ENCODE measurements at regions not wholly inside any gene's neighbourhood (a gene's known extent, or its start where the extent isn't known, plus 50 kb on each side); places are given as distances from the start of the nearest gene placed in this dataset.

GRCh38 chr21:35234725-35235124 is 185.6 kb upstream of the RUNX1 start:
- no peak for DNase-seq

- no peak for DNase-seq
Observed at GRCh38 chr21:35233756-35234155, 184.7 kb upstream of the RUNX1 start.

GRCh38 chr21:35232545-35233176 is 183.6 kb upstream of the RUNX1 start:
- no peak for DNase-seq

- DNase-seq: no peak
Observed at GRCh38 chr21:35231090-35231489, 182.0 kb upstream of the RUNX1 start.

- DNase-seq: no peak
Observed at GRCh38 chr21:35229290-35229689, 180.2 kb upstream of the RUNX1 start.

GRCh38 chr21:35227786-35228185 is 178.7 kb upstream of the RUNX1 start:
- DNase-seq: no peak

GRCh38 chr21:35226968-35227744 is 178.1 kb upstream of the RUNX1 start:
- DNase-seq: no peak

GRCh38 chr21:35226328-35226727 is 177.2 kb upstream of the RUNX1 start:
- DNase-seq: no peak

- DNase-seq: no peak
Observed at GRCh38 chr21:35225573-35225972, 176.5 kb upstream of the RUNX1 start.

GRCh38 chr21:35223480-35224156 is 174.5 kb upstream of the RUNX1 start:
- DNase-seq: no peak

GRCh38 chr21:35222541-35222941 is 173.4 kb upstream of the RUNX1 start:
- DNase-seq: no peak

- no peak for DNase-seq
Observed at GRCh38 chr21:35222021-35222420, 172.9 kb upstream of the RUNX1 start.

- no peak for DNase-seq
Observed at GRCh38 chr21:35220301-35220700, 171.2 kb upstream of the RUNX1 start.

GRCh38 chr21:35219719-35220118 is 170.6 kb upstream of the RUNX1 start:
- no peak for DNase-seq

- DNase-seq: no peak
Observed at GRCh38 chr21:35219291-35219690, 170.2 kb upstream of the RUNX1 start.

GRCh38 chr21:35217504-35218060 is 168.5 kb upstream of the RUNX1 start:
- DNase-seq: no peak

GRCh38 chr21:35216996-35217395 is 167.9 kb upstream of the RUNX1 start:
- no peak for DNase-seq

GRCh38 chr21:35215870-35216269 is 166.8 kb upstream of the RUNX1 start:
- DNase-seq: no peak

- DNase-seq: no peak
Observed at GRCh38 chr21:35212393-35213127, 163.5 kb upstream of the RUNX1 start.

- no peak for DNase-seq
Observed at GRCh38 chr21:35211782-35212181, 162.7 kb upstream of the RUNX1 start.

- no peak for DNase-seq
Observed at GRCh38 chr21:35210093-35210492, 161.0 kb upstream of the RUNX1 start.

GRCh38 chr21:35208810-35209517 is 159.9 kb upstream of the RUNX1 start:
- DNase-seq: no peak
